Neural cell (in vitro differentiated cells): ENCODE measurements at regions not wholly inside any gene's neighbourhood (a gene's known extent, or its start where the extent isn't known, plus 50 kb on each side); places are given as distances from the start of the nearest gene placed in this dataset.

ENCODE experiments used
- H2AFZ ChIP-seq: fragments of 200-600, 300-800 bp; sonication (generic), shearing (Covaris generic); 2 replicates; pipeline ENCODE4 v1.6.0; 2014; ENCODE audit warnings: low read depth, mild to moderate bottlenecking, antibody characterized with exemption, low read length, moderate library complexity
- H3F3A ChIP-seq: fragments of 200-600 bp; shearing (Covaris generic); 2 replicates; pipeline ENCODE4 v1.6.1; 2016; ENCODE audit warnings: mild to moderate bottlenecking, moderate library complexity, mixed read lengths, antibody characterized with exemption, low read length; ENCODE audit not compliant: insufficient read depth, poor library complexity, severe bottlenecking
- H3K27ac ChIP-seq: fragments of 200-600, 300-800 bp; sonication (generic), shearing (Covaris generic); 2 replicates; pipeline ENCODE4 v1.5.1; 2014; ENCODE audit warnings: mild to moderate bottlenecking, low read length, moderate library complexity
- H3K27me3 ChIP-seq: fragments of 300-800, 200-600 bp; sonication (generic), shearing (Covaris generic); 2 replicates; pipeline ENCODE4 v1.6.0; 2014; ENCODE audit warnings: mild to moderate bottlenecking, low read depth, low read length, moderate library complexity; ENCODE audit not compliant: insufficient read depth
- H3K36me3 ChIP-seq: fragments of 300-800, 200-600 bp; sonication (generic), shearing (Covaris generic); 2 replicates; pipeline ENCODE4 v1.5.1; 2014; ENCODE audit warnings: mild to moderate bottlenecking, antibody characterized with exemption, low read length, moderate library complexity; ENCODE audit not compliant: insufficient read depth
- H3K4me2 ChIP-seq: fragments of 300-800, 200-600 bp; sonication (generic), shearing (Covaris generic); 2 replicates; pipeline ENCODE4 v1.6.0; 2014; ENCODE audit warnings: mild to moderate bottlenecking, low read length
- H3K4me3 ChIP-seq: fragments of 300-800, 200-600 bp; sonication (generic), shearing (Covaris generic); 2 replicates; pipeline ENCODE4 v1.5.1; 2014; ENCODE audit warnings: mild to moderate bottlenecking, low read length, moderate library complexity
- H3K79me2 ChIP-seq: fragments of 200-600 bp; shearing (Covaris generic); replicated peaks from 2 replicates; pipeline ENCODE4 v1.6.0; 2014; ENCODE audit warnings: mild to moderate bottlenecking, low read length, moderate library complexity; ENCODE audit not compliant: insufficient read depth
- H3K9ac ChIP-seq: fragments of 300-800, 200-600 bp; sonication (generic), shearing (Covaris generic); 2 replicates; pipeline ENCODE4 v1.6.1; 2016; ENCODE audit warnings: mild to moderate bottlenecking, low read length, mixed read lengths
- H3K9me2 ChIP-seq: fragments of 200-600 bp; shearing (Covaris generic); 2 replicates; pipeline ENCODE4 v1.6.1; 2016; ENCODE audit warnings: mild to moderate bottlenecking, low read length, mixed read lengths; ENCODE audit not compliant: insufficient read depth
- H3K9me3 ChIP-seq: fragments of 200-600, 300-800 bp; sonication (generic), shearing (Covaris generic); 2 replicates; pipeline ENCODE4 v1.6.1; 2016; ENCODE audit warnings: mild to moderate bottlenecking, mixed run types, low read length, moderate library complexity, mixed read lengths
- H4K20me1 ChIP-seq: fragments of 200-600 bp; shearing (Covaris generic); 2 replicates; pipeline ENCODE4 v1.6.1; 2016; ENCODE audit warnings: mild to moderate bottlenecking, mixed run types; ENCODE audit not compliant: insufficient read depth
- EP300 ChIP-seq: fragments of 450-650 bp; conservative IDR thresholded peaks from 2 replicates; pipeline ENCODE4 v1.6.1; 2014; ENCODE audit warnings: antibody characterized with exemption, mild to moderate bottlenecking, moderate library complexity; ENCODE audit not compliant: poor library complexity, severe bottlenecking
- EZH2 ChIP-seq: fragments of 200-600, 300-800 bp; shearing (Covaris generic), sonication (generic); IDR thresholded peaks from 2 replicates; pipeline ENCODE4 v1.6.1; 2014; ENCODE audit warnings: antibody characterized with exemption, low read length, borderline replicate concordance, mild to moderate bottlenecking; ENCODE audit not compliant: insufficient read depth, poor library complexity, severe bottlenecking
- MXI1 ChIP-seq: fragments of 450-650 bp; conservative IDR thresholded peaks from 2 replicates; pipeline ENCODE4 v1.6.1; 2014; ENCODE audit warnings: antibody characterized with exemption, mild to moderate bottlenecking; ENCODE audit not compliant: poor library complexity, severe bottlenecking
- POLR2AphosphoS5 ChIP-seq: IDR thresholded peaks from 2 replicates; pipeline ENCODE4 v1.6.1; 2012
- RAD21 ChIP-seq: fragments of 450-650 bp; conservative IDR thresholded peaks from 2 replicates; pipeline ENCODE4 v1.6.1; 2014; ENCODE audit warnings: antibody characterized with exemption, mild to moderate bottlenecking, moderate library complexity
- SMC3 ChIP-seq: fragments of 450-650 bp; conservative IDR thresholded peaks from 2 replicates; pipeline ENCODE4 v1.6.1; 2014; ENCODE audit warnings: antibody characterized with exemption, mild to moderate bottlenecking, moderate library complexity; ENCODE audit not compliant: poor library complexity
- TAF1 ChIP-seq: IDR thresholded peaks from 2 replicates; pipeline ENCODE4 v1.6.1; 2012; ENCODE audit warnings: low read depth
- TF ChIP-seq, protein P1 (sequence below): IDR thresholded peaks from 2 replicates; pipeline ENCODE4 v1.6.1; 2012; ENCODE audit warnings: borderline replicate concordance
- TF ChIP-seq, protein P2 (sequence below): fragments of 450-650 bp; IDR thresholded peaks from 2 replicates; pipeline ENCODE4 v1.5.1; 2014; ENCODE audit warnings: antibody characterized with exemption, mild to moderate bottlenecking, moderate library complexity; ENCODE audit not compliant: poor library complexity, severe bottlenecking

DNA sequence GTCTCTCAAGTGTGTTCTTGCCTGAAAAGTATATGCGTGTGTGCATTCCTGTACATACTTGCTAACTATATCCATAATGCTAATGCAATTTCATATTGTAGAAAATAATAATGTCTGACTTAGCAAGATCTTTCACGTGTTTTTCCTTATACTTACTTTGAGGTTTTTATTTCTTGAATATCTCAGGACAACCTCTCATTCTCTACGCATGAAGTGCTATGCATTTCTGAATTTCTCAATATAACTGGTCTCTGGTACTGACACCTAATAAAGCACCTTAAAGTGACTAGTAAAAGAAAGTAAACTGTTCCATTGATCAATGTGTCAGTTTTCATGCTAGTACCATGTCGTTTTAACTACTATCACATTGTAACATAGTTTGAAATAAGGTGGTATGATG lies 589.9 kb upstream of the ADGRB3 start:
- Histone ChIP-seq H3K9me2 (no peaks in the 10 kb centered on the region), H4K20me1 (no peaks in the 10 kb centered on the region)
- TF ChIP-seq, protein P1, sequence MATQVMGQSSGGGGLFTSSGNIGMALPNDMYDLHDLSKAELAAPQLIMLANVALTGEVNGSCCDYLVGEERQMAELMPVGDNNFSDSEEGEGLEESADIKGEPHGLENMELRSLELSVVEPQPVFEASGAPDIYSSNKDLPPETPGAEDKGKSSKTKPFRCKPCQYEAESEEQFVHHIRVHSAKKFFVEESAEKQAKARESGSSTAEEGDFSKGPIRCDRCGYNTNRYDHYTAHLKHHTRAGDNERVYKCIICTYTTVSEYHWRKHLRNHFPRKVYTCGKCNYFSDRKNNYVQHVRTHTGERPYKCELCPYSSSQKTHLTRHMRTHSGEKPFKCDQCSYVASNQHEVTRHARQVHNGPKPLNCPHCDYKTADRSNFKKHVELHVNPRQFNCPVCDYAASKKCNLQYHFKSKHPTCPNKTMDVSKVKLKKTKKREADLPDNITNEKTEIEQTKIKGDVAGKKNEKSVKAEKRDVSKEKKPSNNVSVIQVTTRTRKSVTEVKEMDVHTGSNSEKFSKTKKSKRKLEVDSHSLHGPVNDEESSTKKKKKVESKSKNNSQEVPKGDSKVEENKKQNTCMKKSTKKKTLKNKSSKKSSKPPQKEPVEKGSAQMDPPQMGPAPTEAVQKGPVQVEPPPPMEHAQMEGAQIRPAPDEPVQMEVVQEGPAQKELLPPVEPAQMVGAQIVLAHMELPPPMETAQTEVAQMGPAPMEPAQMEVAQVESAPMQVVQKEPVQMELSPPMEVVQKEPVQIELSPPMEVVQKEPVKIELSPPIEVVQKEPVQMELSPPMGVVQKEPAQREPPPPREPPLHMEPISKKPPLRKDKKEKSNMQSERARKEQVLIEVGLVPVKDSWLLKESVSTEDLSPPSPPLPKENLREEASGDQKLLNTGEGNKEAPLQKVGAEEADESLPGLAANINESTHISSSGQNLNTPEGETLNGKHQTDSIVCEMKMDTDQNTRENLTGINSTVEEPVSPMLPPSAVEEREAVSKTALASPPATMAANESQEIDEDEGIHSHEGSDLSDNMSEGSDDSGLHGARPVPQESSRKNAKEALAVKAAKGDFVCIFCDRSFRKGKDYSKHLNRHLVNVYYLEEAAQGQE: no peak
- no peak for TF ChIP-seq POLR2AphosphoS5

DNA sequence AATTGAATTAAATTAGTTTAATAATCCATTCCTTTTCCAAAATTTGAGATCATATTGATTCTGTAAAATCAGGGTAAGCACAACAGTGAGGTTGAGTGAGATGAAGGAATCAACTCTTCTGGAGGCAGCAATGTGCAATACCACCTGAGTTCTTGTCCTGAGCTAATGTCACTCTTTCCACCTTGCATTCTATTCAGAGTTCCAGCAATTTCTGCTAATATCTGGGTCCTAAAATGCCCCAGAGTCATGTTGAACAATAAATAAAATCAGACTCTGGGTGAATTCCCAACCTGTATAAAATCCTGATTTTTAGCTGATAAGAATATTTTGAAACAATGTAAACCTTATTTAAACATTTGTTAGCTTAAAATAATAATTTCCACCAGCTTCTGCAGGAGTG lies 590.8 kb upstream of the ADGRB3 start:
- Histone ChIP-seq H3K79me2 (no peaks in the 10 kb centered on the region), H3K9ac (no peak overlapping the region), H3K4me3 (no peak overlapping the region), H2AFZ (no peak overlapping the region), H3K27ac (no peak overlapping the region), H3K36me3 (no peaks in the 10 kb centered on the region), H3K27me3 (no peaks in the 10 kb centered on the region), H3K9me3 (no peaks in the 10 kb centered on the region), H3F3A (no peaks in the 10 kb centered on the region), H3K4me2 (no peak overlapping the region), H4K20me1 (no peaks in the 10 kb centered on the region), H3K9me2 (no peaks in the 10 kb centered on the region)
- no peak for TF ChIP-seq POLR2AphosphoS5
- TF ChIP-seq RAD21: no peak
- TF ChIP-seq, protein P2, sequence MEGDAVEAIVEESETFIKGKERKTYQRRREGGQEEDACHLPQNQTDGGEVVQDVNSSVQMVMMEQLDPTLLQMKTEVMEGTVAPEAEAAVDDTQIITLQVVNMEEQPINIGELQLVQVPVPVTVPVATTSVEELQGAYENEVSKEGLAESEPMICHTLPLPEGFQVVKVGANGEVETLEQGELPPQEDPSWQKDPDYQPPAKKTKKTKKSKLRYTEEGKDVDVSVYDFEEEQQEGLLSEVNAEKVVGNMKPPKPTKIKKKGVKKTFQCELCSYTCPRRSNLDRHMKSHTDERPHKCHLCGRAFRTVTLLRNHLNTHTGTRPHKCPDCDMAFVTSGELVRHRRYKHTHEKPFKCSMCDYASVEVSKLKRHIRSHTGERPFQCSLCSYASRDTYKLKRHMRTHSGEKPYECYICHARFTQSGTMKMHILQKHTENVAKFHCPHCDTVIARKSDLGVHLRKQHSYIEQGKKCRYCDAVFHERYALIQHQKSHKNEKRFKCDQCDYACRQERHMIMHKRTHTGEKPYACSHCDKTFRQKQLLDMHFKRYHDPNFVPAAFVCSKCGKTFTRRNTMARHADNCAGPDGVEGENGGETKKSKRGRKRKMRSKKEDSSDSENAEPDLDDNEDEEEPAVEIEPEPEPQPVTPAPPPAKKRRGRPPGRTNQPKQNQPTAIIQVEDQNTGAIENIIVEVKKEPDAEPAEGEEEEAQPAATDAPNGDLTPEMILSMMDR: no peak
- no peak for TF ChIP-seq SMC3
- TF ChIP-seq MXI1: no peak
- TF ChIP-seq EZH2: no peak
- TF ChIP-seq, protein P1: no peak
- no peak for TF ChIP-seq EP300
- TF ChIP-seq TAF1: no peak

More for the DNA sequence above, 589.9 kb upstream of the ADGRB3 start:
- Histone ChIP-seq H2AFZ (no peak overlapping the region), H3K27ac (no peak overlapping the region), H3K27me3 (no peaks in the 10 kb centered on the region), H3K36me3 (no peaks in the 10 kb centered on the region), H3K79me2 (no peaks in the 10 kb centered on the region), H3F3A (no peaks in the 10 kb centered on the region), H3K9me3 (no peaks in the 10 kb centered on the region), H3K4me2 (no peak overlapping the region), H3K9ac (no peak overlapping the region), H3K4me3 (no peak overlapping the region)
